ENCODE measurements at regions not wholly inside any gene's neighbourhood (a gene's known extent, or its start where the extent isn't known, plus 50 kb on each side); places are given as distances from the start of the nearest gene placed in this dataset.

DNA sequence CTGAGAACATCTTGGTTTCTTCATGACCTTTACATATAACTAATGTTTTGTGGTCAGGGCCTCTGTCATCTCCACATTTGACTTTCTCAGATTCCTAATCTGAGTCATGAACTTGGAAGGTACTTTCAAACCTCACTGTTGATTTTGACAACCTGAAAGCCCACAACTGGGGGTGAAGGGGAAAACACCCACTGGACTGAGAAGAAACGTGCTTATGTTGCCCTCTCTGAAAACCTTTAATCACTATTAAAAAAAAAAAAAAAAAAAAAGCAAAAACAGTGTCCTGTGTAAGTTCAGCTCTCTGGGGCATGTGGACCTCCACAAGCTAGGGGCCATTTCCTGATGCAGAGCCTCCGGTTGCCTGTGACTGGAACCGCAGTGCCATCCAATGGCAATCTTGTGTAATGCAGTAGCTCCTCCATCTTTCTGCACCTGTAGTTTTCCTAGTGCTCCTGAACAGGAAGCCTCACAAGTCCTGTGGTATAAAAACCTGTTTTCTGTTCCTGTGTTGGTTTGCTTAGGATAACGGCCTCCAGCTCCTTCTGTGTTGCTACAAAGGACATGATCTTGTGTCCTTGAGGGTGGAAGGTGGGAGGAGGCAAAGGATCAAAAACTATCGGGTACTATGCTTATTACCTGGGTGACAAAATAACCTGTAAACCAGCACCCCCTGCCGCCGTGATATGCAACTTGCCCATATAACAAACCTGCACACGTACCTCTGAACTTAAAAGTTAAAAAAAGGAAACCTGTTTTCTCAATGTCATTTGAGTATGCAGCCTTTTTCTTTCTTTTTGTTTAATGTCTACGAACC, 124.5 kb downstream of the ZNF648 start:
- H3K27me3 ChIP-seq (ENCODE audit: control insufficient read depth in 4 of 4, insufficient read depth in 4 of 4, low read length in 3 of 4): no peaks in the 10 kb centered on the region
- 22% methylated on average over 9 of the region's 9 CpGs for WGBS
- H3K36me3 ChIP-seq (ENCODE audit: control insufficient read depth in 4 of 4, insufficient read depth in 3 of 4, low read depth in 1 of 4, low read length in 3 of 4): no peaks in the 10 kb centered on the region
- no peak overlapping the region for H3K27ac ChIP-seq (ENCODE audit: low read depth in 1 of 2, low read length in 2 of 2)
- H3K9me3 ChIP-seq (ENCODE audit: control insufficient read depth in 4 of 4, low read length in 3 of 4): no peaks in the 10 kb centered on the region
- no peak overlapping the region for H3K9ac ChIP-seq (ENCODE audit: low read depth in 1 of 2, low read length in 2 of 2)
- DNase-seq (ENCODE audit: low spot score): peak; percentile 46
- peak; percentile 76 to 83 for TF ChIP-seq RAD21 (IDR thresholded peaks at IDR 0.05)
- TF ChIP-seq NR2F2 (IDR thresholded peaks at IDR 0.05): no peak
- TF ChIP-seq, protein P1, sequence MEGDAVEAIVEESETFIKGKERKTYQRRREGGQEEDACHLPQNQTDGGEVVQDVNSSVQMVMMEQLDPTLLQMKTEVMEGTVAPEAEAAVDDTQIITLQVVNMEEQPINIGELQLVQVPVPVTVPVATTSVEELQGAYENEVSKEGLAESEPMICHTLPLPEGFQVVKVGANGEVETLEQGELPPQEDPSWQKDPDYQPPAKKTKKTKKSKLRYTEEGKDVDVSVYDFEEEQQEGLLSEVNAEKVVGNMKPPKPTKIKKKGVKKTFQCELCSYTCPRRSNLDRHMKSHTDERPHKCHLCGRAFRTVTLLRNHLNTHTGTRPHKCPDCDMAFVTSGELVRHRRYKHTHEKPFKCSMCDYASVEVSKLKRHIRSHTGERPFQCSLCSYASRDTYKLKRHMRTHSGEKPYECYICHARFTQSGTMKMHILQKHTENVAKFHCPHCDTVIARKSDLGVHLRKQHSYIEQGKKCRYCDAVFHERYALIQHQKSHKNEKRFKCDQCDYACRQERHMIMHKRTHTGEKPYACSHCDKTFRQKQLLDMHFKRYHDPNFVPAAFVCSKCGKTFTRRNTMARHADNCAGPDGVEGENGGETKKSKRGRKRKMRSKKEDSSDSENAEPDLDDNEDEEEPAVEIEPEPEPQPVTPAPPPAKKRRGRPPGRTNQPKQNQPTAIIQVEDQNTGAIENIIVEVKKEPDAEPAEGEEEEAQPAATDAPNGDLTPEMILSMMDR (IDR thresholded peaks at IDR 0.05; ENCODE audit: low read depth, low read length, missing input control): peak; percentile 46
- peak; percentile 29 for TF ChIP-seq YY1 (IDR thresholded peaks at IDR 0.05)
- no peak overlapping the region for H3K4me3 ChIP-seq (ENCODE audit: low read depth in 1 of 3, low read length in 3 of 3)
- H3K4me1 ChIP-seq (ENCODE audit: control insufficient read depth in 4 of 4, insufficient read depth in 4 of 4, low read length in 3 of 4): no peaks in the 10 kb centered on the region

DNA sequence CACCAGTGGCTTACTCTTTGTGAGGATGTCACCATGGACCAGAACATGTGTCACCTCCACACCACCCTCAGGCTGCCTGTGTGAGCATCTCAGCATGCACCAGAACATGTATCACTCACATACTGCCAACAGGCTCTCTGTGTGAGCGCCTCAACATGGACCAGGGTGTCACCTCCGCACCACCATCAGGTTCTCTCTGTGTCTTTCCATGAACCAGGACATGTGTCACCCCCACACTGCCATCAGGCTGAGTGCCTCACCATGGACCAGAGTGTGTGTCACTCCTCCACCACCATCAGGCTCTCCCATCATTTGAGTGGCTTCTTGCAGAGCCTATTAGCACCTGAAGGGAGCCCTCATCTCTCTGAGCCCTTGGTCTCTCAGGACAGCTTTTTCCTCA, 125.2 kb downstream of the ZNF648 start:
- WGBS: 92% methylated on average over 2 of the region's 2 CpGs
- no peak overlapping the region for H3K27ac ChIP-seq (ENCODE audit: low read depth in 1 of 2, low read length in 2 of 2)
- H3K4me3 ChIP-seq (ENCODE audit: low read depth in 1 of 3, low read length in 3 of 3): no peak overlapping the region
- no peak for TF ChIP-seq HNF4A (conservative IDR thresholded peaks at IDR 0.05)
- no peak for TF ChIP-seq EGR1 (IDR thresholded peaks at IDR 0.05; ENCODE audit: low read depth in 2 of 2)
- no peak for TF ChIP-seq SP1 (IDR thresholded peaks at IDR 0.05)
- TF ChIP-seq, protein P2, sequence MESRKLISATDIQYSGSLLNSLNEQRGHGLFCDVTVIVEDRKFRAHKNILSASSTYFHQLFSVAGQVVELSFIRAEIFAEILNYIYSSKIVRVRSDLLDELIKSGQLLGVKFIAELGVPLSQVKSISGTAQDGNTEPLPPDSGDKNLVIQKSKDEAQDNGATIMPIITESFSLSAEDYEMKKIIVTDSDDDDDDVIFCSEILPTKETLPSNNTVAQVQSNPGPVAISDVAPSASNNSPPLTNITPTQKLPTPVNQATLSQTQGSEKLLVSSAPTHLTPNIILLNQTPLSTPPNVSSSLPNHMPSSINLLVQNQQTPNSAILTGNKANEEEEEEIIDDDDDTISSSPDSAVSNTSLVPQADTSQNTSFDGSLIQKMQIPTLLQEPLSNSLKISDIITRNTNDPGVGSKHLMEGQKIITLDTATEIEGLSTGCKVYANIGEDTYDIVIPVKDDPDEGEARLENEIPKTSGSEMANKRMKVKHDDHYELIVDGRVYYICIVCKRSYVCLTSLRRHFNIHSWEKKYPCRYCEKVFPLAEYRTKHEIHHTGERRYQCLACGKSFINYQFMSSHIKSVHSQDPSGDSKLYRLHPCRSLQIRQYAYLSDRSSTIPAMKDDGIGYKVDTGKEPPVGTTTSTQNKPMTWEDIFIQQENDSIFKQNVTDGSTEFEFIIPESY (IDR thresholded peaks at IDR 0.05): no peak
- TF ChIP-seq RAD21 (IDR thresholded peaks at IDR 0.05): no peak
- TF ChIP-seq FOXA2 (IDR thresholded peaks at IDR 0.05): no peak
- TF ChIP-seq, protein P3, sequence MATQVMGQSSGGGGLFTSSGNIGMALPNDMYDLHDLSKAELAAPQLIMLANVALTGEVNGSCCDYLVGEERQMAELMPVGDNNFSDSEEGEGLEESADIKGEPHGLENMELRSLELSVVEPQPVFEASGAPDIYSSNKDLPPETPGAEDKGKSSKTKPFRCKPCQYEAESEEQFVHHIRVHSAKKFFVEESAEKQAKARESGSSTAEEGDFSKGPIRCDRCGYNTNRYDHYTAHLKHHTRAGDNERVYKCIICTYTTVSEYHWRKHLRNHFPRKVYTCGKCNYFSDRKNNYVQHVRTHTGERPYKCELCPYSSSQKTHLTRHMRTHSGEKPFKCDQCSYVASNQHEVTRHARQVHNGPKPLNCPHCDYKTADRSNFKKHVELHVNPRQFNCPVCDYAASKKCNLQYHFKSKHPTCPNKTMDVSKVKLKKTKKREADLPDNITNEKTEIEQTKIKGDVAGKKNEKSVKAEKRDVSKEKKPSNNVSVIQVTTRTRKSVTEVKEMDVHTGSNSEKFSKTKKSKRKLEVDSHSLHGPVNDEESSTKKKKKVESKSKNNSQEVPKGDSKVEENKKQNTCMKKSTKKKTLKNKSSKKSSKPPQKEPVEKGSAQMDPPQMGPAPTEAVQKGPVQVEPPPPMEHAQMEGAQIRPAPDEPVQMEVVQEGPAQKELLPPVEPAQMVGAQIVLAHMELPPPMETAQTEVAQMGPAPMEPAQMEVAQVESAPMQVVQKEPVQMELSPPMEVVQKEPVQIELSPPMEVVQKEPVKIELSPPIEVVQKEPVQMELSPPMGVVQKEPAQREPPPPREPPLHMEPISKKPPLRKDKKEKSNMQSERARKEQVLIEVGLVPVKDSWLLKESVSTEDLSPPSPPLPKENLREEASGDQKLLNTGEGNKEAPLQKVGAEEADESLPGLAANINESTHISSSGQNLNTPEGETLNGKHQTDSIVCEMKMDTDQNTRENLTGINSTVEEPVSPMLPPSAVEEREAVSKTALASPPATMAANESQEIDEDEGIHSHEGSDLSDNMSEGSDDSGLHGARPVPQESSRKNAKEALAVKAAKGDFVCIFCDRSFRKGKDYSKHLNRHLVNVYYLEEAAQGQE (IDR thresholded peaks at IDR 0.05): no peak
- no peak for TF ChIP-seq RXRA (IDR thresholded peaks at IDR 0.05)
- TF ChIP-seq FOXA1 (IDR thresholded peaks at IDR 0.05): no peak
- no peak for TF ChIP-seq TAF1 (conservative IDR thresholded peaks at IDR 0.05)
- TF ChIP-seq JUND (IDR thresholded peaks at IDR 0.05): no peak
- TF ChIP-seq GABPA (IDR thresholded peaks at IDR 0.05 in 1 of 2, conservative IDR thresholded peaks at IDR 0.05 in 1 of 2): no peak
- no peak for TF ChIP-seq YY1 (IDR thresholded peaks at IDR 0.05)
- no peak for TF ChIP-seq NR2F2 (IDR thresholded peaks at IDR 0.05)
- no peaks in the 10 kb centered on the region for H3K9me3 ChIP-seq (ENCODE audit: control insufficient read depth in 4 of 4, low read length in 3 of 4)
- H3K9ac ChIP-seq (ENCODE audit: low read depth in 1 of 2, low read length in 2 of 2): no peak overlapping the region
- peaks cover 0 to under 1% (median 0%) of the 10 kb centered on the region in 4 donors for H3K27me3 ChIP-seq (ENCODE audit: control insufficient read depth in 4 of 4, insufficient read depth in 4 of 4, low read length in 3 of 4)
- no peaks in the 10 kb centered on the region for H3K36me3 ChIP-seq (ENCODE audit: control insufficient read depth in 4 of 4, insufficient read depth in 3 of 4, low read depth in 1 of 4, low read length in 3 of 4)
- DNase-seq (ENCODE audit: low spot score): no peak
- no peaks in the 10 kb centered on the region for H3K4me1 ChIP-seq (ENCODE audit: control insufficient read depth in 4 of 4, insufficient read depth in 4 of 4, low read length in 3 of 4)

Data from liver (tissue), 8 donors.